SU-DHL-6 (cell line): ENCODE measurements at regions not wholly inside any gene's neighbourhood (a gene's known extent, or its start where the extent isn't known, plus 50 kb on each side); places are given as distances from the start of the nearest gene placed in this dataset.

Source experiments
- H2AFZ ChIP-seq: fragments of 200-600 bp; sonication (generic); 2 replicates; pipeline ENCODE4 v1.6.1; 2014; ENCODE audit warnings: low read depth, mild to moderate bottlenecking, moderate library complexity, mixed read lengths, antibody characterized with exemption, low read length; ENCODE audit not compliant: severe bottlenecking
- H3F3A ChIP-seq: fragments of 200-600 bp; shearing (Covaris generic); 2 replicates; pipeline ENCODE4 v1.6.0; 2016; ENCODE audit warnings: antibody characterized with exemption, mild to moderate bottlenecking; ENCODE audit not compliant: insufficient read depth
- H3K27ac ChIP-seq: fragments of 200-600 bp; sonication (generic); 2 replicates; pipeline ENCODE4 v1.5.1; 2016; ENCODE audit warnings: low read depth, mild to moderate bottlenecking, low read length, moderate library complexity, mixed read lengths
- H3K27me3 ChIP-seq: fragments of 200-600 bp; sonication (generic), shearing (Covaris generic); 2 replicates; pipeline ENCODE4 v1.6.0; 2014; ENCODE audit warnings: mild to moderate bottlenecking, low read length
- H3K36me3 ChIP-seq: fragments of 200-600 bp; sonication (generic); 2 replicates; pipeline ENCODE4 v1.6.1; 2014; ENCODE audit warnings: mild to moderate bottlenecking, low read length, mixed read lengths
- H3K4me2 ChIP-seq: fragments of 300-600, 200-600 bp; shearing (Covaris generic), sonication (generic); 2 replicates; pipeline ENCODE4 v1.6.0; 2014; ENCODE audit warnings: low read length, low read depth, mild to moderate bottlenecking; ENCODE audit not compliant: poor library complexity, severe bottlenecking
- H3K4me3 ChIP-seq: fragments of 200-600 bp; sonication (generic); 2 replicates; pipeline ENCODE4 v1.5.1; 2014; ENCODE audit warnings: antibody characterized with exemption, low read length, mild to moderate bottlenecking, mixed read lengths; ENCODE audit not compliant: insufficient read depth, poor library complexity, severe bottlenecking
- H3K79me2 ChIP-seq: fragments of 200-600 bp; sonication (generic); 2 replicates; pipeline ENCODE4 v1.6.1; 2014; ENCODE audit warnings: mild to moderate bottlenecking, low read length, moderate library complexity; ENCODE audit not compliant: insufficient read depth
- H3K9ac ChIP-seq: fragments of 200-600 bp; sonication (generic); 2 replicates; pipeline ENCODE4 v1.7.0; 2014; ENCODE audit warnings: mild to moderate bottlenecking, low read length
- H3K9me2 ChIP-seq: fragments of 200-600 bp; sonication (generic); replicated peaks from 2 replicates; pipeline ENCODE4 v1.6.1; 2014; ENCODE audit warnings: low read length; ENCODE audit not compliant: insufficient read depth
- H3K9me3 ChIP-seq: fragments of 200-600 bp; sonication (generic); 2 replicates; pipeline ENCODE4 v1.6.1; 2014; ENCODE audit warnings: low read length, mixed read lengths; ENCODE audit not compliant: insufficient read depth
- H4K20me1 ChIP-seq: fragments of 200-600 bp; sonication (generic); 2 replicates; pipeline ENCODE4 v1.6.1; 2014; ENCODE audit warnings: low read depth, mild to moderate bottlenecking, antibody characterized with exemption, low read length, moderate library complexity, mixed read lengths
- CTCF ChIP-seq: fragments of 200-600 bp; sonication (generic); IDR thresholded peaks from one replicate; pipeline ENCODE4 v1.5.1; 2017; ENCODE audit warnings: antibody characterized with exemption, mild to moderate bottlenecking, low read length, moderate library complexity; ENCODE audit not compliant: insufficient read depth, poor library complexity, severe bottlenecking
- EZH2phosphoT487 ChIP-seq: fragments of 200-600 bp; sonication (generic), shearing (Covaris generic); conservative IDR thresholded peaks from 2 replicates; pipeline ENCODE4 v1.6.1; 2018; ENCODE audit warnings: mild to moderate bottlenecking, antibody characterized with exemption, low read length, moderate library complexity, mixed read lengths

GRCh38 chr12:85657836-85658630 lies 178.2 kb downstream of the RASSF9 start:
- Histone ChIP-seq H3F3A (no peaks in the 10 kb centered on the region), H3K4me2 (no peak overlapping the region), H3K9me3 (no peaks in the 10 kb centered on the region), H3K79me2 (no peaks in the 10 kb centered on the region), H3K9ac (no peak overlapping the region), H3K27ac (no peak overlapping the region), H2AFZ (no peak overlapping the region), H3K36me3 (no peaks in the 10 kb centered on the region), H4K20me1 (no peaks in the 10 kb centered on the region), H3K9me2 (no peaks in the 10 kb centered on the region), H3K27me3 (no peaks in the 10 kb centered on the region), H3K4me3 (no peak overlapping the region)
- TF ChIP-seq CTCF: no peak

GRCh38 chr12:85659754-85660530 lies 176.3 kb downstream of the RASSF9 start:
- Histone ChIP-seq H3K4me3 (no peak overlapping the region), H3K4me2 (no peak overlapping the region), H3K27ac (no peak overlapping the region), H3K27me3 (no peaks in the 10 kb centered on the region), H3K9me3 (no peaks in the 10 kb centered on the region), H3F3A (no peaks in the 10 kb centered on the region), H3K36me3 (no peaks in the 10 kb centered on the region), H4K20me1 (no peaks in the 10 kb centered on the region), H2AFZ (no peak overlapping the region), H3K9ac (no peak overlapping the region), H3K79me2 (no peaks in the 10 kb centered on the region), H3K9me2 (no peaks in the 10 kb centered on the region)
- no peak for TF ChIP-seq CTCF
- TF ChIP-seq EZH2phosphoT487: no peak

DNA sequence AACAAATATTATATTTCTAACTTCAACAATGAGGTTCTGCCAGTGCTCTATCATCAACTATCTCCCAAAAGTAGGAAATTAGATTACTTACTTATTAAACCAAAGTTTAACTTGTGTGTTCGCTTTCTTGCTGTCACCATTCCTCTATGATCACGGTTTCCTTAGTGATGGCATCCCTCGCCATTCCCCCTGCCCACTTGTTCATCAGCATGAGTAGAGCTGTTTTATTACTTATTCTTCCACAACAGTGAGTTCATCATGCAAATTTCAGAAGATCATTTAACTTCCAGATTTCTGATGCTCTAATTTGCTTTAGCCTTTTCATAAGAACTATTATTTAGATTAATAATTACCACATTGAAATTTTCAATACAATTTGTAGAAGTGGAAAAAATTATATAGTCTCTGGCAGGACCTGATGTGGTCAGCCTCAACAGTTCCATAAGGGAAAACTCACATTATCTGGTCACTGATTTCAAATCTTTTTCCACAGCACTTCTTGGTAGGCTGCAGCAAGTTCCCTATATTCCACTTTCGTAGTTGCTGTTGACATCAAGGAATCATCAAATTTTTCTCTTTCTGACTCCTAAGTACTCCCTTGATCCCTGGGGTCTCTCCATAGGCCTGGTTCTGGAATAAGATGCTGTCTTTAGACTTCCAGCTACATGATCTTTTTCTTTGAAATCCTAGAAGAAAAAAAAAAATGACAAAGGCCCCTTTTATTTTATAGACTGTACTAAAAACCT lies 174.6 kb downstream of the RASSF9 start:
- Histone ChIP-seq H3K27me3 (no peaks in the 10 kb centered on the region), H3K4me2 (no peak overlapping the region), H3F3A (no peaks in the 10 kb centered on the region), H3K79me2 (no peaks in the 10 kb centered on the region), H3K9me3 (no peaks in the 10 kb centered on the region), H2AFZ (no peak overlapping the region), H4K20me1 (no peaks in the 10 kb centered on the region), H3K9ac (no peak overlapping the region), H3K9me2 (no peaks in the 10 kb centered on the region), H3K4me3 (no peak overlapping the region), H3K36me3 (no peaks in the 10 kb centered on the region), H3K27ac (no peak overlapping the region)
- TF ChIP-seq CTCF (no peak), EZH2phosphoT487 (no peak)
